ENCODE measurements at regions not wholly inside any gene's neighbourhood (a gene's known extent, or its start where the extent isn't known, plus 50 kb on each side); places are given as distances from the start of the nearest gene placed in this dataset.

DNA sequence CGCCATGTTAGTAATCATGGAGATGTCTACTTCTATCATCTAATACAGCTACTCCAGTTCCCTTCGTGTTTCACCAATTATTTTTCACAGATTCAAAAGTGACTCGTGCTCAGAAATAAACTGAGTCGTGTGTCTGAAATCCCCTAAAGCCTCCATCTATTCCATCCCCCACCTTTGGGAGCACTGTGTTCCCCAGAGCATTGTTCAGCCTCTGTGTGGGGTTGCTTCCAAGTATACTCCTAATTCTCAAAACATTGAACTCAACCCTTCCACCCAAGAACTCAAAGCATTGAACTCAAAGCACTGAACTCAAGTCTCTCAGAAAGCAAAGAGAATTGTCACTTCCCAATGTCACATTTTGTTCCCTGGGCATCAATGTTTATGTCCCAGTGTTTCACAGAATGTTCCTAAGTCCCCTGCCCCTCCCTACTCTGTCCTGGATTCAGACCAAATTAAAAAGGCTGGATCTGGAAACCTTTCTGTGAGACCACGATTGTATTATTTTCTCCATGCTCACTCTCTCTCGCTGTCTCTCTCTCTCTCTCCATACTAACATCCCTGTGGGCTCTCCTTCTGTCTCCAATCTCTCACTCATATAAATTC lies 138.5 kb upstream of the QRFPR start:
- no peak for TF ChIP-seq POLR2A (IDR thresholded peaks at IDR 0.05)
- TF ChIP-seq, protein P1, sequence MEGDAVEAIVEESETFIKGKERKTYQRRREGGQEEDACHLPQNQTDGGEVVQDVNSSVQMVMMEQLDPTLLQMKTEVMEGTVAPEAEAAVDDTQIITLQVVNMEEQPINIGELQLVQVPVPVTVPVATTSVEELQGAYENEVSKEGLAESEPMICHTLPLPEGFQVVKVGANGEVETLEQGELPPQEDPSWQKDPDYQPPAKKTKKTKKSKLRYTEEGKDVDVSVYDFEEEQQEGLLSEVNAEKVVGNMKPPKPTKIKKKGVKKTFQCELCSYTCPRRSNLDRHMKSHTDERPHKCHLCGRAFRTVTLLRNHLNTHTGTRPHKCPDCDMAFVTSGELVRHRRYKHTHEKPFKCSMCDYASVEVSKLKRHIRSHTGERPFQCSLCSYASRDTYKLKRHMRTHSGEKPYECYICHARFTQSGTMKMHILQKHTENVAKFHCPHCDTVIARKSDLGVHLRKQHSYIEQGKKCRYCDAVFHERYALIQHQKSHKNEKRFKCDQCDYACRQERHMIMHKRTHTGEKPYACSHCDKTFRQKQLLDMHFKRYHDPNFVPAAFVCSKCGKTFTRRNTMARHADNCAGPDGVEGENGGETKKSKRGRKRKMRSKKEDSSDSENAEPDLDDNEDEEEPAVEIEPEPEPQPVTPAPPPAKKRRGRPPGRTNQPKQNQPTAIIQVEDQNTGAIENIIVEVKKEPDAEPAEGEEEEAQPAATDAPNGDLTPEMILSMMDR (IDR thresholded peaks at IDR 0.05 in 8 of 11, conservative IDR thresholded peaks at IDR 0.05 in 3 of 11), result no peak
- no peak for TF ChIP-seq POLR2AphosphoS5 (IDR thresholded peaks at IDR 0.05)
